ENCODE measurements at regions not wholly inside any gene's neighbourhood (a gene's known extent, or its start where the extent isn't known, plus 50 kb on each side); places are given as distances from the start of the nearest gene placed in this dataset.
"Not testable (repeated sequence)": the region's sequence is repeated elsewhere in the genome, so short reads cannot be mapped to it uniquely, and the experiment has no call there.

- TF ChIP-seq, protein P1, sequence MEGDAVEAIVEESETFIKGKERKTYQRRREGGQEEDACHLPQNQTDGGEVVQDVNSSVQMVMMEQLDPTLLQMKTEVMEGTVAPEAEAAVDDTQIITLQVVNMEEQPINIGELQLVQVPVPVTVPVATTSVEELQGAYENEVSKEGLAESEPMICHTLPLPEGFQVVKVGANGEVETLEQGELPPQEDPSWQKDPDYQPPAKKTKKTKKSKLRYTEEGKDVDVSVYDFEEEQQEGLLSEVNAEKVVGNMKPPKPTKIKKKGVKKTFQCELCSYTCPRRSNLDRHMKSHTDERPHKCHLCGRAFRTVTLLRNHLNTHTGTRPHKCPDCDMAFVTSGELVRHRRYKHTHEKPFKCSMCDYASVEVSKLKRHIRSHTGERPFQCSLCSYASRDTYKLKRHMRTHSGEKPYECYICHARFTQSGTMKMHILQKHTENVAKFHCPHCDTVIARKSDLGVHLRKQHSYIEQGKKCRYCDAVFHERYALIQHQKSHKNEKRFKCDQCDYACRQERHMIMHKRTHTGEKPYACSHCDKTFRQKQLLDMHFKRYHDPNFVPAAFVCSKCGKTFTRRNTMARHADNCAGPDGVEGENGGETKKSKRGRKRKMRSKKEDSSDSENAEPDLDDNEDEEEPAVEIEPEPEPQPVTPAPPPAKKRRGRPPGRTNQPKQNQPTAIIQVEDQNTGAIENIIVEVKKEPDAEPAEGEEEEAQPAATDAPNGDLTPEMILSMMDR (conservative IDR thresholded peaks at IDR 0.05; ENCODE audit: low read depth in 2 of 2), result not testable (repeated sequence)
- TF ChIP-seq, protein P2, sequence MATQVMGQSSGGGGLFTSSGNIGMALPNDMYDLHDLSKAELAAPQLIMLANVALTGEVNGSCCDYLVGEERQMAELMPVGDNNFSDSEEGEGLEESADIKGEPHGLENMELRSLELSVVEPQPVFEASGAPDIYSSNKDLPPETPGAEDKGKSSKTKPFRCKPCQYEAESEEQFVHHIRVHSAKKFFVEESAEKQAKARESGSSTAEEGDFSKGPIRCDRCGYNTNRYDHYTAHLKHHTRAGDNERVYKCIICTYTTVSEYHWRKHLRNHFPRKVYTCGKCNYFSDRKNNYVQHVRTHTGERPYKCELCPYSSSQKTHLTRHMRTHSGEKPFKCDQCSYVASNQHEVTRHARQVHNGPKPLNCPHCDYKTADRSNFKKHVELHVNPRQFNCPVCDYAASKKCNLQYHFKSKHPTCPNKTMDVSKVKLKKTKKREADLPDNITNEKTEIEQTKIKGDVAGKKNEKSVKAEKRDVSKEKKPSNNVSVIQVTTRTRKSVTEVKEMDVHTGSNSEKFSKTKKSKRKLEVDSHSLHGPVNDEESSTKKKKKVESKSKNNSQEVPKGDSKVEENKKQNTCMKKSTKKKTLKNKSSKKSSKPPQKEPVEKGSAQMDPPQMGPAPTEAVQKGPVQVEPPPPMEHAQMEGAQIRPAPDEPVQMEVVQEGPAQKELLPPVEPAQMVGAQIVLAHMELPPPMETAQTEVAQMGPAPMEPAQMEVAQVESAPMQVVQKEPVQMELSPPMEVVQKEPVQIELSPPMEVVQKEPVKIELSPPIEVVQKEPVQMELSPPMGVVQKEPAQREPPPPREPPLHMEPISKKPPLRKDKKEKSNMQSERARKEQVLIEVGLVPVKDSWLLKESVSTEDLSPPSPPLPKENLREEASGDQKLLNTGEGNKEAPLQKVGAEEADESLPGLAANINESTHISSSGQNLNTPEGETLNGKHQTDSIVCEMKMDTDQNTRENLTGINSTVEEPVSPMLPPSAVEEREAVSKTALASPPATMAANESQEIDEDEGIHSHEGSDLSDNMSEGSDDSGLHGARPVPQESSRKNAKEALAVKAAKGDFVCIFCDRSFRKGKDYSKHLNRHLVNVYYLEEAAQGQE (IDR thresholded peaks at IDR 0.05; ENCODE audit: unreplicated experiment), result not testable (repeated sequence)
- not testable (repeated sequence) for TF ChIP-seq EZH2phosphoT487 (IDR thresholded peaks at IDR 0.05; ENCODE audit: unreplicated experiment); EZH2 (IDR thresholded peaks at IDR 0.05; ENCODE audit: low read depth, unreplicated experiment); NANOG (IDR thresholded peaks at IDR 0.05; ENCODE audit: borderline replicate concordance); CREB1 (CRISPR knock-in tag; IDR thresholded peaks at IDR 0.05; ENCODE audit: low read depth); ZNF114 (CRISPR knock-in tag; IDR thresholded peaks at IDR 0.05); STAT1 (IDR thresholded peaks at IDR 0.05; ENCODE audit: unreplicated experiment)
- TF ChIP-seq POLR2AphosphoS5 (IDR thresholded peaks at IDR 0.05; ENCODE audit: low read depth), result 0 out of 2 replicates have a peak, but pooled peaks have one; percentile 23
Observed at GRCh38 chr14:40348104-40348503, 915.9 kb upstream of the FBXO33 start.

Measured in GM23338 (cell line).